WERI-Rb-1 (cell line): ENCODE measurements at regions not wholly inside any gene's neighbourhood (a gene's known extent, or its start where the extent isn't known, plus 50 kb on each side); places are given as distances from the start of the nearest gene placed in this dataset.

ENCODE experiments used
- DNase-seq: peaks from one replicate; pipeline ENCODE4 v3.0.0-alpha.2; 2020
- H3K27ac ChIP-seq: fragments of 250-450 bp; sonication (Bioruptor Pico); 2 replicates; pipeline ENCODE4 v1.5.1; 2020; ENCODE audit warnings: mild to moderate bottlenecking, moderate library complexity
- H3K27me3 ChIP-seq: fragments of 250-450 bp; sonication (Bioruptor Pico); 2 replicates; pipeline ENCODE4 v1.5.1; 2021; ENCODE audit warnings: mild to moderate bottlenecking, low read depth, moderate library complexity; ENCODE audit not compliant: insufficient read depth, severe bottlenecking
- H3K36me3 ChIP-seq: fragments of 250-450 bp; sonication (Bioruptor Pico); 2 replicates; pipeline ENCODE4 v1.5.1; 2020; ENCODE audit warnings: mild to moderate bottlenecking, moderate library complexity
- H3K4me3 ChIP-seq: 2 replicates; pipeline ENCODE4 v1.5.1; 2011; ENCODE audit warnings: low read depth, mild to moderate bottlenecking, control low read depth, low read length
- H3K9me3 ChIP-seq: fragments of 250-450 bp; sonication (Bioruptor Pico); 2 replicates; pipeline ENCODE4 v1.5.1; 2021; ENCODE audit warnings: mild to moderate bottlenecking, moderate library complexity; ENCODE audit not compliant: severe bottlenecking
- CTCF ChIP-seq: IDR thresholded peaks from 2 replicates; pipeline ENCODE4 v1.5.1; 2011; ENCODE audit warnings: low read depth, mild to moderate bottlenecking, control low read depth, inconsistent platforms, low read length

GRCh38 chr18:41371156-41372045 lies 583.6 kb upstream of the PIK3C3 start:
- Histone ChIP-seq H3K9me3 (no peaks in the 10 kb centered on the region), H3K27me3 (no peaks in the 10 kb centered on the region), H3K36me3 (no peaks in the 10 kb centered on the region), H3K4me3 (no peak overlapping the region), H3K27ac (no peak overlapping the region)
- TF ChIP-seq CTCF, result no peak
- DNase-seq, result no peak

GRCh38 chr18:41370740-41371139 lies 584.3 kb upstream of the PIK3C3 start:
- Histone ChIP-seq H3K27ac (no peak overlapping the region), H3K9me3 (no peaks in the 10 kb centered on the region), H3K27me3 (no peaks in the 10 kb centered on the region), H3K36me3 (no peaks in the 10 kb centered on the region), H3K4me3 (no peak overlapping the region)
- DNase-seq, result no peak
- no peak for TF ChIP-seq CTCF

GRCh38 chr18:41357708-41358107 lies 597.3 kb upstream of the PIK3C3 start:
- no peaks in the 10 kb centered on the region for H3K36me3 ChIP-seq
- no peak for DNase-seq
- H3K27me3 ChIP-seq, result no peaks in the 10 kb centered on the region
- peaks cover 5% of the 10 kb centered on the region for H3K9me3 ChIP-seq
- no peak overlapping the region for H3K4me3 ChIP-seq
- H3K27ac ChIP-seq, result no peak overlapping the region
- TF ChIP-seq CTCF, result no peak

- H3K9me3 ChIP-seq, result peaks cover 5% of the 10 kb centered on the region
- no peak overlapping the region for H3K27ac ChIP-seq
- no peak for DNase-seq
- TF ChIP-seq CTCF, result no peak
- H3K4me3 ChIP-seq, result no peak overlapping the region
- H3K27me3 ChIP-seq, result no peaks in the 10 kb centered on the region
- H3K36me3 ChIP-seq, result no peaks in the 10 kb centered on the region
These were observed 601.1 kb upstream of the PIK3C3 start for GRCh38 chr18:41353777-41354528.

- no peaks in the 10 kb centered on the region for H3K9me3 ChIP-seq
- H3K36me3 ChIP-seq, result no peaks in the 10 kb centered on the region
- H3K27ac ChIP-seq, result no peak overlapping the region
- no peaks in the 10 kb centered on the region for H3K27me3 ChIP-seq
- no peak for DNase-seq
- no peak overlapping the region for H3K4me3 ChIP-seq
- no peak for TF ChIP-seq CTCF
These were observed 603.6 kb upstream of the PIK3C3 start for GRCh38 chr18:41351430-41351829.
